ENCODE measurements at regions not wholly inside any gene's neighbourhood (a gene's known extent, or its start where the extent isn't known, plus 50 kb on each side); places are given as distances from the start of the nearest gene placed in this dataset.

GRCh38 chr11:101770648-101771047 lies 144.2 kb upstream of the CEP126 start:
- Mint-ChIP-seq H3K4me3 (no peak overlapping the region), H3K27ac (no peak overlapping the region), H3K36me3 (no peaks in the 10 kb centered on the region), H3K27me3 (no peaks in the 10 kb centered on the region), H3K9me3 (peaks cover 14% of the 10 kb centered on the region), H3K4me1 (no peaks in the 10 kb centered on the region)
- no peak for DNase-seq
- CTCF ChIA-PET = no interaction called here

GRCh38 chr11:101765932-101766331 lies 148.9 kb upstream of the CEP126 start:
- Mint-ChIP-seq H3K36me3 (no peaks in the 10 kb centered on the region), H3K27me3 (no peaks in the 10 kb centered on the region), H3K4me1 (no peaks in the 10 kb centered on the region), H3K27ac (no peak overlapping the region), H3K4me3 (no peak overlapping the region), H3K9me3 (peaks cover 14% of the 10 kb centered on the region)
- CTCF ChIA-PET = no interaction called here
- DNase-seq = no peak

GRCh38 chr11:101759771-101760450 lies 154.9 kb upstream of the CEP126 start:
- no peaks in the 10 kb centered on the region for H3K4me1 Mint-ChIP-seq
- H3K9me3 Mint-ChIP-seq = no peaks in the 10 kb centered on the region
- H3K4me3 Mint-ChIP-seq = no peak overlapping the region
- H3K27ac Mint-ChIP-seq = no peak overlapping the region
- no peak for DNase-seq
- H3K36me3 Mint-ChIP-seq = no peaks in the 10 kb centered on the region
- H3K27me3 Mint-ChIP-seq = no peaks in the 10 kb centered on the region
- CTCF ChIA-PET = no interaction called here

GRCh38 chr11:101757741-101758140 lies 157.1 kb upstream of the CEP126 start:
- Mint-ChIP-seq H3K4me1 (no peaks in the 10 kb centered on the region), H3K36me3 (no peaks in the 10 kb centered on the region), H3K4me3 (no peak overlapping the region), H3K27ac (no peak overlapping the region), H3K9me3 (no peaks in the 10 kb centered on the region), H3K27me3 (no peaks in the 10 kb centered on the region)
- CTCF ChIA-PET = no interaction called here
- DNase-seq = no peak

GRCh38 chr11:101748572-101749344 lies 165.0 kb upstream of the TRPC6 start:
- CTCF ChIA-PET = no interaction called here
- H3K27me3 Mint-ChIP-seq = no peaks in the 10 kb centered on the region
- H3K4me3 Mint-ChIP-seq = no peak overlapping the region

GRCh38 chr11:101745756-101746155 lies 161.9 kb upstream of the TRPC6 start:
- no peaks in the 10 kb centered on the region for H3K9me3 Mint-ChIP-seq
- CTCF ChIA-PET = no interaction called here
- no peak for DNase-seq
- H3K4me1 Mint-ChIP-seq = no peaks in the 10 kb centered on the region
- H3K27ac Mint-ChIP-seq = no peak overlapping the region
- H3K27me3 Mint-ChIP-seq = no peaks in the 10 kb centered on the region
- H3K36me3 Mint-ChIP-seq = no peaks in the 10 kb centered on the region
- no peak overlapping the region for H3K4me3 Mint-ChIP-seq

More at GRCh38 chr11:101748572-101749344, 165.0 kb upstream of the TRPC6 start:
- no peak overlapping the region for H3K27ac Mint-ChIP-seq
- no peaks in the 10 kb centered on the region for H3K4me1 Mint-ChIP-seq
- H3K9me3 Mint-ChIP-seq = no peaks in the 10 kb centered on the region
- no peak for DNase-seq
- H3K36me3 Mint-ChIP-seq = no peaks in the 10 kb centered on the region

- H3K27me3 Mint-ChIP-seq = no peaks in the 10 kb centered on the region
- H3K36me3 Mint-ChIP-seq = no peaks in the 10 kb centered on the region
- H3K4me3 Mint-ChIP-seq = no peak overlapping the region
- H3K27ac Mint-ChIP-seq = no peak overlapping the region
- CTCF ChIA-PET = no interaction called here
- H3K4me1 Mint-ChIP-seq = no peaks in the 10 kb centered on the region
- DNase-seq = no peak
- no peaks in the 10 kb centered on the region for H3K9me3 Mint-ChIP-seq
Measured at GRCh38 chr11:101743828-101744227, 160.0 kb upstream of the TRPC6 start.

- Mint-ChIP-seq H3K4me1 (no peaks in the 10 kb centered on the region), H3K27ac (no peak overlapping the region), H3K36me3 (no peaks in the 10 kb centered on the region), H3K4me3 (no peak overlapping the region), H3K9me3 (no peaks in the 10 kb centered on the region), H3K27me3 (no peaks in the 10 kb centered on the region)
- CTCF ChIA-PET = no interaction called here
- no peak for DNase-seq
Measured at GRCh38 chr11:101741479-101742175, 157.8 kb upstream of the TRPC6 start.

- H3K9me3 Mint-ChIP-seq = no peaks in the 10 kb centered on the region
- DNase-seq = no peak
- CTCF ChIA-PET = no interaction called here
- H3K36me3 Mint-ChIP-seq = no peaks in the 10 kb centered on the region
- no peak overlapping the region for H3K27ac Mint-ChIP-seq
- no peaks in the 10 kb centered on the region for H3K4me1 Mint-ChIP-seq
- H3K4me3 Mint-ChIP-seq = no peak overlapping the region
- no peaks in the 10 kb centered on the region for H3K27me3 Mint-ChIP-seq
Measured at GRCh38 chr11:101741061-101741460, 157.3 kb upstream of the TRPC6 start.

- Mint-ChIP-seq H3K4me1 (no peaks in the 10 kb centered on the region), H3K27ac (no peak overlapping the region)
- CTCF ChIA-PET = no interaction called here
Measured at GRCh38 chr11:101738452-101738851, 154.6 kb upstream of the TRPC6 start.

GRCh38 chr11:101729406-101730078 lies 145.7 kb upstream of the TRPC6 start:
- no peak for DNase-seq
- H3K4me1 Mint-ChIP-seq = no peaks in the 10 kb centered on the region
- no peak overlapping the region for H3K27ac Mint-ChIP-seq
- CTCF ChIA-PET = no interaction called here
- no peaks in the 10 kb centered on the region for H3K27me3 Mint-ChIP-seq
- no peaks in the 10 kb centered on the region for H3K36me3 Mint-ChIP-seq
- no peaks in the 10 kb centered on the region for H3K9me3 Mint-ChIP-seq
- no peak overlapping the region for H3K4me3 Mint-ChIP-seq

More at GRCh38 chr11:101738452-101738851, 154.6 kb upstream of the TRPC6 start:
- H3K27me3 Mint-ChIP-seq = no peaks in the 10 kb centered on the region
- no peak overlapping the region for H3K4me3 Mint-ChIP-seq
- no peaks in the 10 kb centered on the region for H3K36me3 Mint-ChIP-seq
- DNase-seq = no peak
- no peaks in the 10 kb centered on the region for H3K9me3 Mint-ChIP-seq

- Mint-ChIP-seq H3K27me3 (no peaks in the 10 kb centered on the region), H3K27ac (no peak overlapping the region), H3K4me1 (no peaks in the 10 kb centered on the region), H3K9me3 (no peaks in the 10 kb centered on the region), H3K36me3 (no peaks in the 10 kb centered on the region), H3K4me3 (no peak overlapping the region)
- no peak for DNase-seq
- CTCF ChIA-PET = no interaction called here
Measured at GRCh38 chr11:101727451-101727850, 143.6 kb upstream of the TRPC6 start.

- Mint-ChIP-seq H3K27ac (no peak overlapping the region), H3K4me1 (no peaks in the 10 kb centered on the region), H3K27me3 (no peaks in the 10 kb centered on the region), H3K36me3 (no peaks in the 10 kb centered on the region), H3K4me3 (no peak overlapping the region), H3K9me3 (no peaks in the 10 kb centered on the region)
- CTCF ChIA-PET = no interaction called here
- no peak for DNase-seq
Measured at GRCh38 chr11:101726988-101727387, 143.2 kb upstream of the TRPC6 start.

GRCh38 chr11:101723371-101723770 lies 139.6 kb upstream of the TRPC6 start:
- Mint-ChIP-seq H3K36me3 (no peaks in the 10 kb centered on the region), H3K27me3 (no peaks in the 10 kb centered on the region), H3K9me3 (peaks cover 2% of the 10 kb centered on the region), H3K27ac (no peak overlapping the region), H3K4me3 (no peak overlapping the region), H3K4me1 (no peaks in the 10 kb centered on the region)
- no peak for DNase-seq
- CTCF ChIA-PET = no interaction called here

All from activated naive CD4-positive, alpha-beta T cell treated with anti-CD3 and anti-CD28 coated beads, Interleukin-2, amount 10 ng/mL, durations not matched to agents 7 days and 5 days (primary cell).